ENCODE measurements at regions not wholly inside any gene's neighbourhood (a gene's known extent, or its start where the extent isn't known, plus 50 kb on each side); places are given as distances from the start of the nearest gene placed in this dataset.

GRCh38 chr5:8930021-8930420, 615.9 kb downstream of the SEMA5A start:
- intact Hi-C loops (cut with DNase I; ENCODE audit: low total_unique reads) = no loop called here
- TF ChIP-seq CTCF (IDR thresholded peaks at IDR 0.05) (no peak), POLR2A (IDR thresholded peaks at IDR 0.05) (no peak)
- 55 to 56% methylated on average over 2 of the region's 2 CpGs for WGBS, 2 donors
- Histone ChIP-seq H3K4me1 (no peaks in the 10 kb centered on the region), H3K9me3 (no peaks in the 10 kb centered on the region), H3K36me3 (ENCODE audit: low read depth, missing control alignments) (no peaks in the 10 kb centered on the region), H3K4me3 (no peak overlapping the region), H3K27me3 (no peaks in the 10 kb centered on the region), H3K27ac (no peak overlapping the region)
- no peak for DNase-seq

GRCh38 chr5:8934455-8934854, 611.4 kb downstream of the SEMA5A start:
- no peak for DNase-seq
- TF ChIP-seq CTCF (IDR thresholded peaks at IDR 0.05) (no peak), POLR2A (IDR thresholded peaks at IDR 0.05) (no peak)
- Histone ChIP-seq H3K4me1 (no peaks in the 10 kb centered on the region), H3K27me3 (no peaks in the 10 kb centered on the region), H3K36me3 (ENCODE audit: low read depth, missing control alignments) (no peaks in the 10 kb centered on the region), H3K4me3 (no peak overlapping the region), H3K9me3 (no peaks in the 10 kb centered on the region), H3K27ac (no peak overlapping the region)
- whole genome bisulfite sequencing, 2 donors = 75 to 76% methylated on average over 1 of the region's 1 CpG
- intact Hi-C loops (cut with DNase I; ENCODE audit: low total_unique reads) = no loop called here

GRCh38 chr5:8940934-8941333, 604.9 kb downstream of the SEMA5A start:
- WGBS, 2 donors = 84 to 88% methylated on average over 1 of the region's 1 CpG
- Histone ChIP-seq H3K9me3 (no peaks in the 10 kb centered on the region), H3K4me1 (no peaks in the 10 kb centered on the region), H3K4me3 (no peak overlapping the region), H3K36me3 (ENCODE audit: low read depth, missing control alignments) (no peaks in the 10 kb centered on the region), H3K27me3 (no peaks in the 10 kb centered on the region), H3K27ac (no peak overlapping the region)
- intact Hi-C loops (cut with DNase I; ENCODE audit: low total_unique reads) = no loop called here
- TF ChIP-seq CTCF (IDR thresholded peaks at IDR 0.05) = no peak
- TF ChIP-seq POLR2A (IDR thresholded peaks at IDR 0.05) = no peak
- DNase-seq = no peak

GRCh38 chr5:8943301-8943700, 602.6 kb downstream of the SEMA5A start:
- Histone ChIP-seq H3K27ac (no peak overlapping the region), H3K4me1 (no peaks in the 10 kb centered on the region), H3K9me3 (no peaks in the 10 kb centered on the region), H3K27me3 (no peaks in the 10 kb centered on the region), H3K4me3 (no peak overlapping the region), H3K36me3 (ENCODE audit: low read depth, missing control alignments) (no peaks in the 10 kb centered on the region)
- no peak for TF ChIP-seq CTCF (IDR thresholded peaks at IDR 0.05)
- TF ChIP-seq POLR2A (IDR thresholded peaks at IDR 0.05) = no peak
- 45 to 75% methylated on average over 3 of the region's 3 CpGs for WGBS, 2 donors
- DNase-seq = no peak
- intact Hi-C loops (cut with DNase I; ENCODE audit: low total_unique reads) = no loop called here

- TF ChIP-seq CTCF (IDR thresholded peaks at IDR 0.05) (no peak), POLR2A (IDR thresholded peaks at IDR 0.05) (no peak)
- H3K4me1 ChIP-seq = no peaks in the 10 kb centered on the region
- 58 to 63% methylated on average over 4 of the region's 4 CpGs for WGBS, 2 donors
- no peaks in the 10 kb centered on the region for H3K9me3 ChIP-seq
- H3K27ac ChIP-seq = no peak overlapping the region
- no peak overlapping the region for H3K4me3 ChIP-seq
- H3K27me3 ChIP-seq = no peaks in the 10 kb centered on the region
- H3K36me3 ChIP-seq (ENCODE audit: low read depth, missing control alignments) = no peaks in the 10 kb centered on the region
- no peak for DNase-seq
- intact Hi-C loops (cut with DNase I; ENCODE audit: low total_unique reads) = no loop called here
These were observed 601.9 kb downstream of the SEMA5A start for GRCh38 chr5:8944005-8944404.
